K562 (cell line): ENCODE measurements at regions not wholly inside any gene's neighbourhood (a gene's known extent, or its start where the extent isn't known, plus 50 kb on each side); places are given as distances from the start of the nearest gene placed in this dataset.

ENCODE experiments used
- ATAC-seq: fragments of 200-7000 bp; cut with Tn5 transposase; 3 replicates; pipeline ENCODE4 v1.9.1; 2020; ENCODE audit warnings: moderate library complexity
- BruUV-seq: library from RNA; stranded (reverse); fragments of 400-500 nt; replicated peaks from 2 replicates; lab custom pipeline; 2021; lab: Mats Ljungman, UMichigan
- CTCF ChIA-PET: fragments of 300-600 bp; formaldehyde crosslinking; extraction: SDS; loops from one replicate; lab custom pipeline; 2021; ENCODE audit warnings: low intra/inter-chr PET ratio; lab: Yijun Ruan, JAX
- POLR2A ChIA-PET: fragments of 300-600, 350-650 bp; sonication (Branson Sonifier 250); formaldehyde crosslinking; extraction: SDS; loops from one replicate; lab custom pipeline; 2021; ENCODE audit warnings: antibody characterized with exemption, inconsistent platforms; lab: Yijun Ruan, JAX
- DNase-seq, 4 experiments: peaks; one replicate each; pipeline versions ENCODE4 v3.0.0 to v3.0.0-alpha.2; 2011 to 2018; ENCODE audit warnings: low spot score in 3 of 4, mixed read lengths in 3 of 4; ENCODE audit errors: extremely low read depth in 1 of 4
- FAIRE-seq: peaks from 2 replicates; lab custom pipeline; 2011; peaks lifted over from hg19 to GRCh38; lab: Jason Lieb, UNC
- H2AFZ ChIP-seq: 2 replicates; pipeline ENCODE4 v1.6.0; 2011; ENCODE audit warnings: low read depth, low read length, control low read depth, inconsistent platforms
- H3K27ac ChIP-seq: fragments of 200-600 bp; 3 replicates; pipeline ENCODE4 v1.8.0; 2011; ENCODE audit warnings: low read depth, mild to moderate bottlenecking, control low read depth, inconsistent platforms, low read length, moderate library complexity, mixed read lengths; ENCODE audit errors: extremely low read depth
- H3K27me3 ChIP-seq, 2 experiments: fragments of 300-600 bp in 1 of 2; 2 replicates in 1 of 2; 3 replicates in 1 of 2; pipeline versions ENCODE4 v1.6.0 to v1.8.0; 2011; ENCODE audit warnings: inconsistent platforms in 2 of 2, low read length in 2 of 2, mild to moderate bottlenecking in 1 of 2, mixed read lengths in 1 of 2, moderate library complexity in 1 of 2; ENCODE audit not compliant: control insufficient read depth in 2 of 2, insufficient read depth in 2 of 2
- H3K36me3 ChIP-seq: fragments of 300-600 bp; 3 replicates; pipeline ENCODE4 v1.8.0; 2011; ENCODE audit warnings: mild to moderate bottlenecking, low read length, inconsistent platforms; ENCODE audit not compliant: control insufficient read depth, insufficient read depth
- H3K4me1 ChIP-seq, 2 experiments: fragments of 200-600 bp in 1 of 2; replicated peaks in 1 of 2; 2 replicates in 1 of 2; 3 replicates in 1 of 2; pipeline versions ENCODE4 v1.5.1 to v1.8.0; 2011; ENCODE audit warnings: inconsistent platforms in 2 of 2, low read length in 2 of 2, mild to moderate bottlenecking in 1 of 2, mixed read lengths in 1 of 2, moderate library complexity in 1 of 2; ENCODE audit not compliant: control insufficient read depth in 2 of 2, insufficient read depth in 2 of 2
- H3K4me2 ChIP-seq: 2 replicates; pipeline ENCODE4 v1.6.1; 2011; ENCODE audit warnings: low read length, control low read depth, inconsistent platforms, mixed read lengths; ENCODE audit not compliant: insufficient read depth
- H3K4me3 ChIP-seq: fragments of 200-600 bp; sonication (generic), shearing (Covaris generic); 2 replicates; pipeline ENCODE4 v1.5.1; 2016; ENCODE audit warnings: control low read depth, inconsistent platforms
- H3K79me2 ChIP-seq: fragments of 200-600 bp; 3 replicates; pipeline ENCODE4 v1.8.0; 2011; ENCODE audit warnings: low read length, inconsistent platforms; ENCODE audit not compliant: control insufficient read depth, insufficient read depth
- H3K9ac ChIP-seq, 2 experiments: 2 replicates each; pipeline versions ENCODE4 v1.6.0 to v1.6.1; 2011; ENCODE audit warnings: low read depth in 2 of 2, low read length in 2 of 2, control low read depth in 1 of 2, inconsistent platforms in 1 of 2, mild to moderate bottlenecking in 1 of 2, mixed read lengths in 1 of 2; ENCODE audit not compliant: insufficient read depth in 1 of 2
- H3K9me1 ChIP-seq: one replicate; pipeline ENCODE4 v1.6.0; 2011; ENCODE audit warnings: inconsistent platforms, mild to moderate bottlenecking, low read length, moderate library complexity; ENCODE audit not compliant: control insufficient read depth, insufficient read depth
- H3K9me3 ChIP-seq: replicated peaks from 2 replicates; pipeline ENCODE4 v1.5.1; 2011; ENCODE audit warnings: low read depth, low read length, inconsistent platforms; ENCODE audit not compliant: control insufficient read depth, insufficient read depth
- H4K20me1 ChIP-seq: replicated peaks from 2 replicates; pipeline ENCODE4 v1.6.1; 2011; ENCODE audit warnings: low read length, inconsistent platforms, mixed read lengths; ENCODE audit not compliant: control insufficient read depth, insufficient read depth
- FOXA3 ChIP-seq, 2 experiments: fragments of 450-650 bp in 1 of 2; sonication (generic) in 1 of 2; formaldehyde crosslinking; IDR thresholded peaks in 1 of 2; conservative IDR thresholded peaks in 1 of 2; 2 replicates each; pipeline versions ENCODE4 v1.4.0 to v1.8.0; 2020 to 2022; ENCODE audit warnings: mild to moderate bottlenecking in 2 of 2, missing genetic modification reagents in 1 of 2
- KDM1A ChIP-seq, 2 experiments: fragments of 450-650 bp; IDR thresholded peaks; 2 replicates each; pipeline ENCODE4 v1.6.1; 2016; ENCODE audit warnings: mild to moderate bottlenecking in 2 of 2
- LARP7 ChIP-seq: fragments of 450-650 bp; IDR thresholded peaks from 2 replicates; pipeline ENCODE4 v1.6.1; 2016
- NFYB ChIP-seq: IDR thresholded peaks from 2 replicates; pipeline ENCODE4 v1.6.1; 2011; ENCODE audit warnings: mild to moderate bottlenecking, moderate library complexity; ENCODE audit not compliant: insufficient read length; ENCODE audit errors: extremely low read depth
- PYGO2 ChIP-seq: fragments of 450-650 bp; IDR thresholded peaks from 2 replicates; pipeline ENCODE4 v1.6.1; 2016; ENCODE audit warnings: mild to moderate bottlenecking, missing genetic modification characterization, moderate library complexity, missing compliant biosample characterization
- ZNF175 ChIP-seq: fragments of 200-800 bp; sonication (Bioruptor generic); IDR thresholded peaks from 2 replicates; pipeline ENCODE4 v1.6.1; 2016; ENCODE audit warnings: low read depth, mild to moderate bottlenecking, missing genetic modification characterization, missing compliant biosample characterization
- ZNF24 ChIP-seq: fragments of 450-650 bp; IDR thresholded peaks from 2 replicates; pipeline ENCODE4 v1.6.1; 2016
- ZNF785 ChIP-seq: fragments of 250-450 bp; sonication (Bioruptor Pico); IDR thresholded peaks from 2 replicates; pipeline ENCODE4 v1.4.0; 2020; ENCODE audit warnings: mild to moderate bottlenecking
- WGBS: fragments of 100-300 bp; shearing (Covaris generic); methylation state at CpG from one replicate; pipeline ENCODE4 v1.1.6; 2016; ENCODE audit warnings: low coverage, mixed read lengths; ENCODE audit not compliant: insufficient coverage; ENCODE audit errors: missing lambda C conversion rate; 5-methylcytosine and 5-hydroxymethylcytosine counted together
- in situ Hi-C: fragments of 300-500 bp; cut with MboI; formaldehyde crosslinking; loops from 4 replicates; pipeline ENCODE4 v1.15.0; 2018; ENCODE audit warnings: inconsistent platforms, mixed read lengths
- intact Hi-C: fragments of 100-400 bp; cut with micrococcal nuclease; formaldehyde crosslinking; loops from 2 replicates; pipeline ENCODE4 v1.14.2; 2022

DNA sequence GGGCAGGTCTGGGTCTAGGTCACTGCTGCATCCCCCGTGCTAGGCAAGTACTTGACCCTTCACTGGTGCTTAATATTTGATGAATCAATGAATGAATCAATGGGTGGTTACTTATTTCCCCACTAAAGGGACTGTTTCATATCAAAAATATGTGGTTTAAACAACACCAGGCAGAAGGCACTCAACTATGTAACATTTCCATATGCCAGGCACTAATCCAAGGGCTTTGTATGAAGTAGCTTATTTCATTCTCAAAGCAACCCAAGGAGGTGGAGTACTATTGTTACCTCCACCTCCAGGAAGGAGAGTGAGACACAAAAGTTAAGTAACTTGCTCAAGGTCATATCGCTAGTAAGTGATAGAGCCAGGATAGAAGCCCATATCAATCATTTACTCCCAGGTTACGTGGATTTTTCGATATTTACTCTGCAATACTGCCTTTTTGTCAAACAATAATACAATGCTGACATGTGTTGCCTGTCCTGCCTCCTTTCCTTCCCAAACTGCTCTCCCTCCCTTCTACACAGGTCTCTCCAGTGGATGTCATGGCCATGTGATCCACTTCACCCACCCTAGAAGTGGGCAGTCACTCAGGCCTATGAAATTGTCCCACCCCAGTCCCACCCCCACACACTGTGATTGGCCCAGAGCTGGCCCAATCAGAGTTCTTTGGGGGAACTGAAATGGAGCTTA, 142.8 kb downstream of the ETS2 start:
- DNase-seq (no peak), FAIRE-seq (no peak), ATAC-seq (no peak; the same call in 2 of the 3 replicates)
- no peaks in the 10 kb centered on the region for H3K36me3 ChIP-seq
- in situ Hi-C loops = no loop called here
- H3K9ac ChIP-seq = no peak overlapping the region
- H2AFZ ChIP-seq = no peak overlapping the region
- H3K4me3 ChIP-seq = no peak overlapping the region
- H3K9me1 ChIP-seq = no peaks in the 10 kb centered on the region
- H3K4me2 ChIP-seq = no peak overlapping the region
- no TSS peak for BruUV-seq
- no peaks in the 10 kb centered on the region for H3K4me1 ChIP-seq
- CTCF ChIA-PET = no interaction called here
- no peaks in the 10 kb centered on the region for H3K9me3 ChIP-seq
- 5% methylated on average over 4 of the region's 4 CpGs for WGBS
- H3K79me2 ChIP-seq = no peaks in the 10 kb centered on the region
- peaks cover 23 to 42% of the 10 kb centered on the region in 2 experiments for H3K27me3 ChIP-seq
- no peaks in the 10 kb centered on the region for H4K20me1 ChIP-seq
- POLR2A ChIA-PET = interaction anchor here (0.7 to 2.1 kb wide), 3 partner anchors 9 to 22 kb away, joined by 4 to 5 read pairs (median 5); no protein-coding TSS in a partner anchor
- H3K27ac ChIP-seq = no peak overlapping the region
- intact Hi-C loops = no loop called here
- TF ChIP-seq LARP7 (no peak), ZNF175 (CRISPR knock-in tag) (no peak), PYGO2 (tag) (no peak), ZNF785 (CRISPR knock-in tag) (no peak), KDM1A (IDR thresholded peaks at IDR 0.05) (no peak), FOXA3 (CRISPR knock-in tag; conservative IDR thresholded peaks at IDR 0.05 in 1 of 2, IDR thresholded peaks at IDR 0.05 in 1 of 2) (no peak), ZNF24 (no peak), NFYB (peak; percentile 14)
